TTC549 (cell line): ENCODE measurements at regions not wholly inside any gene's neighbourhood (a gene's known extent, or its start where the extent isn't known, plus 50 kb on each side); places are given as distances from the start of the nearest gene placed in this dataset.
A peak's percentile ranks its signal among the peaks of the same experiment; 100 is the strongest.

Source experiments
- FAIRE-seq: peaks from 2 replicates; lab custom pipeline; 2012; peaks lifted over from hg19 to GRCh38; lab: Jason Lieb, UNC

- FAIRE-seq: no peak
These were observed 742.0 kb upstream of the IGFBP3 start for GRCh38 chr7:46663025-46663424.

- no peak for FAIRE-seq
These were observed 740.4 kb upstream of the IGFBP3 start for GRCh38 chr7:46661431-46661830.

- no peak for FAIRE-seq
These were observed 739.4 kb upstream of the IGFBP3 start for GRCh38 chr7:46660402-46660980.

- FAIRE-seq: no peak
These were observed 737.2 kb upstream of the IGFBP3 start for GRCh38 chr7:46658281-46658680.

- no peak for FAIRE-seq
These were observed 733.7 kb upstream of the IGFBP3 start for GRCh38 chr7:46654546-46655443.

GRCh38 chr7:46653848-46654247, 732.8 kb upstream of the IGFBP3 start:
- no peak for FAIRE-seq

GRCh38 chr7:46652317-46652716, 731.2 kb upstream of the IGFBP3 start:
- FAIRE-seq: no peak

- FAIRE-seq: no peak
These were observed 730.6 kb upstream of the IGFBP3 start for GRCh38 chr7:46651561-46652088.

GRCh38 chr7:46651070-46651469, 730.0 kb upstream of the IGFBP3 start:
- FAIRE-seq: no peak

- no peak for FAIRE-seq
These were observed 728.8 kb upstream of the IGFBP3 start for GRCh38 chr7:46649876-46650275.

GRCh38 chr7:46637793-46638735, 717.0 kb upstream of the IGFBP3 start:
- no peak for FAIRE-seq

GRCh38 chr7:46636022-46636421, 715.0 kb upstream of the IGFBP3 start:
- no peak for FAIRE-seq

- FAIRE-seq: no peak
These were observed 712.7 kb upstream of the IGFBP3 start for GRCh38 chr7:46633630-46634240.

- FAIRE-seq: no peak
These were observed 712.1 kb upstream of the IGFBP3 start for GRCh38 chr7:46633200-46633599.

GRCh38 chr7:46630031-46630430, 709.0 kb upstream of the IGFBP3 start:
- no peak for FAIRE-seq

- FAIRE-seq: no peak
These were observed 707.3 kb upstream of the IGFBP3 start for GRCh38 chr7:46628389-46628788.

GRCh38 chr7:46626691-46627310, 705.7 kb upstream of the IGFBP3 start:
- FAIRE-seq: no peak

- no peak for FAIRE-seq
These were observed 705.2 kb upstream of the IGFBP3 start for GRCh38 chr7:46626261-46626660.

GRCh38 chr7:46625032-46625431, 704.0 kb upstream of the IGFBP3 start:
- no peak for FAIRE-seq

GRCh38 chr7:46622251-46622650, 701.2 kb upstream of the IGFBP3 start:
- peak; percentile 41 for FAIRE-seq

GRCh38 chr7:46619723-46620310, 698.7 kb upstream of the IGFBP3 start:
- FAIRE-seq: no peak
